SKM-1 treated with dmso at 0.1 percent for 144 hours (cell line): ENCODE measurements at regions not wholly inside any gene's neighbourhood (a gene's known extent, or its start where the extent isn't known, plus 50 kb on each side); places are given as distances from the start of the nearest gene placed in this dataset.

Experiments
- DNase-seq: peaks from one replicate; lab custom pipeline; 2025; ENCODE audit not compliant: unreplicated experiment; lab: John Stamatoyannopoulos, UW

GRCh38 chr9:95627802-95628201 is 111.0 kb upstream of the PTCH1 start:
- DNase-seq, result no peak

DNA sequence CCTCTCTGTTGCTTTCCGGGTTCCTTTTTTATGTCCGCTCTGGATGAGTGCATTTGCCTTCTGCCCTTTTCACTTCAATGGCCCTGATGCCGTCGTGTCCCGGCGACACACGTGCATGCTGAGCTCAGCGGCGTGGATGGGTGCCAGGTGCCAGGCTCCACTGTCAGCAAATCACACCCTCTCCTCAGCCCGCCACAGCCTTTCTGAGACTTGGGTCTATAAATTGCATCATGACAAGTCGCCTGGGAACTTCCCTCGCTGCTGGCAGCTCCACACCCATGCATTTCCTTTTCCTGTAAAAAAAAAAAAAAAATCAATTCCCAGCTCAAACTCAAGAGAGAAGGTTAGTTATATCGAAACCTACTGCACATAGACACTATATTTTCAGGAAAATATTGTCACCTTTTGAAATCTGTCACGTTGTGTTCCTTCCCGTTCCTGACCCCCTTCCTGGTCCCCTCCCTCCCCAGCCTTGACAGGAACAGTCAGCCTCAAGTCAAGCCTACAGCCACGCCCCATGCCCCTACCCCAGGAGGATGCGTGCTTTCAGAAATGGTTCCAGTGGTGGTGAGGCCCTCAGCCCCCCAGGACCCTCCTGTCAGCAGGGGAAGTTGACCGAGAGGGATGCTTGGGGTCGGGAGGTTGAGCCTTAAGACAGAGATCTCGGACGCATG is 110.3 kb upstream of the PTCH1 start:
- peak; percentile 0 for DNase-seq

- no peak for DNase-seq
Observed at GRCh38 chr9:95626341-95626740, 109.6 kb upstream of the PTCH1 start.

- DNase-seq, result no peak
Observed at GRCh38 chr9:95623640-95624039, 106.9 kb upstream of the PTCH1 start.

DNA sequence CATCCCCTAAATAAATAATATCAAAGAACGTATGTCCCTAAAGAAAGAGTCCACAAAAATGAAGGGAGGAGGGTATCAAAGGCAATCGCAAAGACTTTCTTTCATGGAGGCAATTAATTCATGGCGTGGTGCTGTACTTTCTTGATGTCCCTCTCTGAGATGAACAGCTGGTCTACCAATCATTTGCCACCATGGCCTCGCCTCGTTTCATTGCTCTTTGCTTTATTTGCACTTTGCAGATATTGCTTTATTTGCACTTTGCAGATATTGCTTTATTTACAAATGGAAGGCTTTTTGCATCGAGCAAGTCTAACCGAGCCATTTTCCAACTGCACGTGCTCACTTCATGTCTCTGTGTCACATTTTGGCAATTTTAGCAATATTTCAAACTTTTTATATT is 104.0 kb upstream of the PTCH1 start:
- no peak for DNase-seq

DNA sequence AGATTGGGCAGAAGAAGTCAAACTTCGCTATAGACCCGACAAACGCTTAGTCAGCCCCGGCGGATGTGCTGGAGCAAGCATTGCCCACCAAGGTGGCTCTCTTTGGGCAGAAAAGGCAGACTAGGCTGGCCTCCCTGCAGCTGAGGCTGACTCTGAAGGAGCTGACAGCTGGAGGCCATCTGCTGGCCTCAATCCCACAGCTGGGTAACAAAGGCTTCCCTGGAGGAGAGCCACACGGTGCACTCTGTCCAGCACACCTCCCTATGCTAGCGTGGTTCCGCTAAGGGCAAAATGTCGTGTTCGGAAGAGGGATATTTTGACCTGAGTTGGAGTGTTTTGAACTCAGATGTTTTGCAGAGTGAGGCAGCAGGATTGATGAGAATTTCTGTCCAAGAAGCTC is 103.5 kb upstream of the PTCH1 start:
- DNase-seq, result no peak

DNA sequence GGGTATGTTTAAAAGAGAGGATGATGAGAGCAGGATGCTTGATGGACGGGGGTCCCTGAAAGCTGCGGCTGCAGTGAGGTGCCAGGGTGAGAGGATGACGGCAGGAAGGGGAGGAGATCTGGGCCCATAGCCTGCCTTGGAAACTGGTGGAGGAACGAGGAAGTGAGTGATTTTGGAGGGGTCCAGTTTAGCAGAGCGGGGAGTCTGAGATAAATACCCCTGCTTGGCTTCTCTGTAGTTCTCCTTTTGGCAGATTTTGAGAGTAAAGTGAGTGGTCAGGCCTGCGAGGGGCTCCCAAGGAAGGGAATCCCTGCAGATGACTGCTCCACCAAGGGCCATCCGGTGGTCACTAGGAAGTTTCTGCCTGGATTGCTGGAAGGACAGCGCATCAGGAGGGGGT is 98.5 kb upstream of the PTCH1 start:
- no peak for DNase-seq

DNA sequence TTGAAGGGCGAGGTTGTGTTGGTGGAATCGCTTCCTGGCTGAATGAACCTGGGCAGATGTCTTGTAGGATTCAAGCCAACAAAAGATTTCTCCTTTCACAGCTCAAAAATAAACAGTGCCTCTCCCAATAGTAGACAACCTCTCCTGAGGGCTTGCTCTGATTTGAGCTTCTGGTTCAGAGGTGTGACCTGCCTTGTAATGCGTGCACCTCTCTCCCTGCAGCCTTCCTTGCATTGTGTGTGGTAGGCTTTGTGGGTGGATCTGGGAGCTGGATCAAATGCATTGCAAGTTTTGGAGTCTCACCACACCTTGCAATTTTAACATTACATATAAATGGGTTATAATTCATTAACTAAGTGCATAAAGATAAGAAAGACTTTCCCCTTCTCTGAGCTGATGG is 96.9 kb upstream of the PTCH1 start:
- no peak for DNase-seq

DNA sequence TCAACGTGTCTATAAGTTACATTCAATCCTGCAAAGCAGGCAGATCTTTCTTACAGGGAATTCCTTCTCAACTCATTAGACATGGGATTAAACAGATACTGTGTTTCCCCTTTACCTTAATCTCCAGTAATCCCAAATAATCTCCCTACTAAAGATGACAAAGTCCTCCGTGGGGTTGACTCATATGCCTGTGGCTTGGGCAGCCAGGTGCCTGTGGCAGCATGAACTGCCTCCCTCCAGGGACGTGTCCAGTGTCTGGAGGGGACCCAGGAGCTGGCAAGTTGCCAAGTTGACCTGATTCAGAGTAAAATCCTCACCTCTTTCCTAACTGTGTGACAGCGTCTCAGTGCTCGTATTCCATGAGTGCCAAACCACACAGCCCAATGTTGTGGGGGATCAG is 94.6 kb upstream of the PTCH1 start:
- no peak for DNase-seq

- DNase-seq, result no peak
Observed at GRCh38 chr9:95610006-95610785, 93.4 kb upstream of the PTCH1 start.

- no peak for DNase-seq
Observed at GRCh38 chr9:95609426-95609825, 92.7 kb upstream of the PTCH1 start.

GRCh38 chr9:95608341-95608740 is 91.6 kb upstream of the PTCH1 start:
- no peak for DNase-seq

- no peak for DNase-seq
Observed at GRCh38 chr9:95607507-95607906, 90.7 kb upstream of the PTCH1 start.

DNA sequence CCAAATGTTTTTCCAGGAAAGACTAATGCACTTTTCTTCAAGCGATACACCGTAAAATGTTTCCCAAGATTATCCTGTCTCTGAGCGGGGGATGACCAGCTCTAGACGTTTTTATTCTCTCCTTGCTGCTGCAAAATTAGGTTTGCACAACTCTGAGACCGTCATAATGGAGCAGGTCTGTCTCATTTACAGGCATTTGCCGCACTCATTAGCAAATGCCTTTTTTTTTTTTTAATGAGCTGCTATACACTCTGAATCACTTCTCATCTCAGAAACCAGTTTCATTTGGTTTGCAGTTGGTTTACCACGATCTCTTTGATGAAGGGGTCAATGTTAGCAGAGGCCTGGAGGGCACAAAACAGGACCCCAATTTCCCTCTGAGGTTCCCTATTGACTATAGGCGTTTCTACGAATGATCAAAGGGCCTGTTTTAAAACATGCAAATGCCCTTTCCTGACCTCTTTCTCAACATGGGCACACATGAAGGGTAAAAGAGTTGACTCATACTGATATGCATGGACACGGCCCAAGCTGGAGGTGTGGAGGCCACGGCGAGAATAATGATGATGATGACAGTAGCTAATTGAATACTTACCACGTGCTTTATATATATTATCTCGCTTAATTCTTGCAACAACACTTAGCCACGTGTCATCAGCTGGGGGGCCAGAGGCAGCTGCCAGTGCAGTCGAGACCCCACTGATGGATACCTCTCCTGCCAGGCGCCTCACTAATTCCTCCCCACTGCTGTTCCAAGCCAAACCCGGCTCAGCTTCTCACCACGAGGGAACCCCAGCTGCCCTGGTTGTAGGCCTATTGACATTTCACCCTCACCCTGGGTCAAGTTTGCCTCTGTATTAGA is 89.9 kb upstream of the PTCH1 start:
- no peak for DNase-seq

DNA sequence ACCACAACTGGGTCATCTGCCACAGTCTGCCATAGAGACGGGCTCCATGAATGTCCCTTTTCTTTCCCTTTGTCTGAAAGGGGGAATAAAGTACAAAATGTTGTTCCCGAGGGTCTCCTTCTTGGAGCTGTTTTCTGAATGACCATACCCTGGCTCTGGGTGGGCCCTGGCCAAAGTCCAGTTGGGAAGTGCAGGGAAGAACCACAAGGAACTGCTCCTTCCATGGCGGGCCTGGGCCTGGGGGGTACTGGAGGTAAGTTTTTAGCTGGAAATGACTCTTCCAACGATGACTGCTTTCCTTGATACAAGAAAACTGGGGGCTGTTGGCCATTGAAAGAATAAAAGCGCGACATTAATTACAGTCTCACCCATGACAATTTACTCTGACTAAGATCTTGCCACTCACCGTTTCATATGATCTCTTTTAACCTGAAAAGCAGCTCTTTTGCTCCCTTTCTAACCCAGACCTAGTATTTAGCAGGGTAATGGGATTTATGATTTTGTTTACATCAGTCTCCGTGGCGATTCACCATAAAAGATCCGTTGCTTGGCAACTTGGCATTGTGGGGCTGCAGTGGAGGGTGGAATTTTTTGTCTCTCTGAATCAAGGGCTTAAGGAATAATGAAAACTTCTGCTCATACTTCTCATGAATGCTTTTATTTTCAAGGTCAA is 89.2 kb upstream of the PTCH1 start:
- no peak for DNase-seq

- no peak for DNase-seq
Observed at GRCh38 chr9:95605101-95605500, 88.3 kb upstream of the PTCH1 start.

DNA sequence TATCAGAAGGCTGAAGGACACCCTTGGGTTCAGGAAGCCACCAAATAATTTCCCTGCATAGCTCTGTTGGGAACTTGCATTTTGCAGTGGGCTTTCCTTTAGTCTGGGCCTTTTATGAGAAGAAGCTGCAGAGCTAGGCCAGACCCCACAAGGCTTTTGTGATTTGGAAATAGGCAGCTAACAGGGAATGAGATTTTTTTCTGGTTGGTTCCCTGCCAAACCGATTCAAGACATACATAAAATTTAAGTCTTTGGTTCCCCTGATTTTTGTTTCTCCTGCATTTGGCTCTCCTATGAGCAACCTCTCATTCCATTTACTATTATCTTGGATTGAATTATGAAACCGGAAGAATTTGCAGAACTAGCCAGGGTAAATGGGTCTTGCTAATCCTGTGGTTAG is 81.5 kb upstream of the PTCH1 start:
- no peak for DNase-seq

GRCh38 chr9:95595721-95596295 is 79.0 kb upstream of the PTCH1 start:
- DNase-seq, result no peak

DNA sequence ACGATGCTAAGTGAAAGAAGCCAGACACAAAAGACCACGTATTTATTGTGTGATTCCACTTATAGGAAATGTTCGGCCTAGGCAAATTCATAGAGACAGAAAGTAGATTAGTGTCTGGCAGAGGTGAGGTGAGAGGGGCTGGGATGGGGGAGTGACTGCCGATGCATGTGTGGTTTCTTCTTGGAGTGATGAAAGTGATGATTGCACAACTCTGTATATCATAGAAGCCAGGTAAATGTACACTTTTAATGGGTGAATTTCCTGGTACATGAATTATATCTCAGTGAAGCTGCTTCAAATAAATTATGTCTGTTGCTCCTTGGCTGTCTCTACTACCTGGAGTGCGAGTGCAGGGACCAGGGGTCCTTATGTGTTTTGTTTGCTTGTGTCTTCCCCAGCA is 76.2 kb upstream of the PTCH1 start:
- DNase-seq, result no peak

DNA sequence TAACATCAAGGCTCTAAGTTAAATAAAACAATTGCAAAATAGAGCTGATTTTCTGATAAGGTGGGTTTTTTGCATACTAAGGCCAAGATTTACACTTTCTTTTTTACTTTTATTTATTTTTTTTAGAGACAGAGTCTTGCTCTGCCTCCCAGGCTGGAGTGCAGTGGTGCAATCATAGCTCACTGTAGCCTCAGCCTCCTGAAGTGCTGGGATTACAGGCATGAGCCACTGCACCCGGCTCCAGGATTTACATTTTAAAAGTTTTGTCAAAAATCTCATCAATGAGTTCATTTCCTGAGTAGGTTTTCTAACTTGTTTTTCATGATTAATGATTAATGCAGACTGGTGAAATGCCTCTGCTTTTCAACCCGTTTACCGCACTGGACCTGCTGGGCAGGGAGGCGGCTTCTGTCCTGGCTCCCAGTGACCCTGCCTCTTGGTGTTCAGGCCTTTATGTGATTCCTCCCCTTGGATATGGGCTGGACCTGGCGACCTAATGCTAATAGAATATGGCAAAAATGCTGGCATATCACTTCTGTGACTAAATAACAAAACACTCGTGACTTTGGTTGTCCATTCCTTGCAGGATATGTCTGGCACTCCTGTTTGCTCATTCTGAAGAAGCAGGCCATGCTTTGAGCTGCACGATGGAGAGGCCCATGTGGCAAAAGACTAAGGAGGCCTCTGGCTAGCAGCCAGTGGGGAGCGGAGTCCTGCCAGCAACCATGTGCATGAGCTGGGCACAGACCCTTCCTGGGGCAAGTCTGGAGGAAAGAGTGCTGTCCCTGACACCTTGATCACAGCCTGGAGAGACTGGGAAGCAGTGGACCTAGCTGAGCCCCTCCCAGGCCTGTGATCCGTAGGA is 72.2 kb upstream of the PTCH1 start:
- no peak for DNase-seq
